NCI-H1417 treated with DMSO at 0.1 percent for 48 hours (cell line): ENCODE measurements at regions not wholly inside any gene's neighbourhood (a gene's known extent, or its start where the extent isn't known, plus 50 kb on each side); places are given as distances from the start of the nearest gene placed in this dataset.
"Not testable (repeated sequence)": the region's sequence is repeated elsewhere in the genome, so short reads cannot be mapped to it uniquely, and the experiment has no call there.

Experiments used
- DNase-seq: peaks from one replicate; lab custom pipeline; 2025; lab: John Stamatoyannopoulos, UW

GRCh38 chr3:153442799-153443487 is 280.9 kb downstream of the RAP2B start:
- DNase-seq: no peak

- no peak for DNase-seq
These were observed 281.9 kb downstream of the RAP2B start for GRCh38 chr3:153443961-153444360.

GRCh38 chr3:153445817-153446216 is 283.8 kb downstream of the RAP2B start:
- DNase-seq: no peak

GRCh38 chr3:153448151-153448829 is 286.3 kb downstream of the RAP2B start:
- no peak for DNase-seq

- no peak for DNase-seq
These were observed 295.0 kb downstream of the RAP2B start for GRCh38 chr3:153456833-153457545.

GRCh38 chr3:153458881-153459280 is 296.9 kb downstream of the RAP2B start:
- DNase-seq: no peak

- no peak for DNase-seq
These were observed 300.5 kb downstream of the RAP2B start for GRCh38 chr3:153462545-153462944.

- no peak for DNase-seq
These were observed 301.9 kb downstream of the RAP2B start for GRCh38 chr3:153463895-153464294.

- DNase-seq: no peak
These were observed 307.1 kb downstream of the RAP2B start for GRCh38 chr3:153469162-153469561.

GRCh38 chr3:153484842-153485241 is 322.8 kb downstream of the RAP2B start:
- DNase-seq: no peak

- no peak for DNase-seq
These were observed 333.4 kb downstream of the RAP2B start for GRCh38 chr3:153495422-153495821.

GRCh38 chr3:153502682-153503081 is 340.7 kb downstream of the RAP2B start:
- DNase-seq: no peak

- DNase-seq: no peak
These were observed 341.8 kb downstream of the RAP2B start for GRCh38 chr3:153503873-153504272.

GRCh38 chr3:153506205-153506604 is 344.2 kb downstream of the RAP2B start:
- DNase-seq: not testable (repeated sequence)

GRCh38 chr3:153506686-153507085 is 344.7 kb downstream of the RAP2B start:
- not testable (repeated sequence) for DNase-seq

GRCh38 chr3:153513236-153513635 is 351.2 kb downstream of the RAP2B start:
- DNase-seq: no peak

- DNase-seq: no peak
These were observed 366.4 kb downstream of the RAP2B start for GRCh38 chr3:153528473-153528872.

GRCh38 chr3:153539263-153539662 is 377.2 kb downstream of the RAP2B start:
- no peak for DNase-seq

- DNase-seq: no peak
These were observed 383.4 kb downstream of the RAP2B start for GRCh38 chr3:153545471-153545870.

GRCh38 chr3:153547970-153548369 is 385.9 kb downstream of the RAP2B start:
- DNase-seq: no peak

- not testable (repeated sequence) for DNase-seq
These were observed 387.7 kb downstream of the RAP2B start for GRCh38 chr3:153549686-153550085.

- no peak for DNase-seq
These were observed 389.7 kb downstream of the RAP2B start for GRCh38 chr3:153551536-153552285.
